Naive thymus-derived CD8-positive, alpha-beta T cell (primary cell): ENCODE measurements at regions not wholly inside any gene's neighbourhood (a gene's known extent, or its start where the extent isn't known, plus 50 kb on each side); places are given as distances from the start of the nearest gene placed in this dataset.

ENCODE experiments used
- ATAC-seq, 2 donors: fragments of 150-1000 bp; cut with Tn5 transposase in 1 of 2; sonication (Bioruptor Pico), chemical (Tn5 transposase) in 1 of 2; 1 replicate in 1 of 2; 2 replicates in 1 of 2; pipeline ENCODE4 v1.10.0; 2021; ENCODE audit warnings: mild to moderate bottlenecking in 2 of 2, moderate library complexity in 2 of 2
- POLR2A ChIA-PET: fragments of 350-600 bp; sonication (Branson Sonifier 250); formaldehyde crosslinking; loops from one replicate; lab custom pipeline; 2021; ENCODE audit warnings: antibody characterized with exemption; lab: Charles Lee
- DNase-seq, 10 donors: peaks; one replicate each; pipeline versions ENCODE4 v3.0.0 to v3.0.0-alpha.2; 2020 to 2022
- H3K27ac Mint-ChIP-seq, 10 donors: one replicate each; pipeline ENCODE4 v1.8.0; 2020 to 2022; ENCODE audit warnings: mild to moderate bottlenecking in 10 of 10, mixed read lengths in 10 of 10, moderate library complexity in 4 of 10, inconsistent platforms in 1 of 10
- H3K27me3 Mint-ChIP-seq, 5 donors: one replicate each; pipeline ENCODE4 v1.8.0; 2021 to 2022; ENCODE audit warnings: mixed read lengths in 5 of 5
- H3K36me3 Mint-ChIP-seq, 3 donors: one replicate each; pipeline ENCODE4 v1.8.0; 2020 to 2022; ENCODE audit warnings: mixed read lengths in 3 of 3, mild to moderate bottlenecking in 2 of 3, inconsistent platforms in 1 of 3
- H3K4me1 Mint-ChIP-seq, 4 donors: one replicate each; pipeline ENCODE4 v1.8.0; 2021 to 2022; ENCODE audit warnings: mixed read lengths in 4 of 4
- H3K4me3 Mint-ChIP-seq, 10 donors: one replicate each; pipeline ENCODE4 v1.8.0; 2020 to 2022; ENCODE audit warnings: mild to moderate bottlenecking in 10 of 10, mixed read lengths in 10 of 10, moderate library complexity in 6 of 10, inconsistent platforms in 1 of 10
- H3K9me3 Mint-ChIP-seq, 9 donors: one replicate each; pipeline ENCODE4 v1.8.0; 2020 to 2022; ENCODE audit warnings: mixed read lengths in 9 of 9, mild to moderate bottlenecking in 3 of 9, inconsistent platforms in 1 of 9, moderate library complexity in 1 of 9

DNA sequence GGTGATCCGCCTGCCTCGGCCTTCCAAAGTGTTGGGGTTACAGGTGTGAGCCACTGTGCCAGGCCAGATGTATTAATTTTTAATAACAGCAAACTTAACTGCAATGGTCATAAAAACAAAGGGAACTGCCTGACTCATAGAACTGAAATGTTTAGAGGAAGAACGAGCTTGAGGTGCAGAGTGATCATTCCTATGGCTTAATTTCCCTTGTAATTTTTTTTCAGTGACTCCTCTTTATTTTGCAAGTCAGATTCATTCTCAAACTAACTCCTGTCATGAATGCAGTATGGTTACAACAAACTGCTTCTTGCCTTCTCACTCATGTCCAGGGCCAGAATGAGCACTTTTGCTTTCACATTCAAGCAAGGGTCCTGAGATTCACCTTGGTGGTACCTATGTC is 231.3 kb downstream of the HAPSTR1 start:
- ATAC-seq (no peak), DNase-seq (no peak)
- Mint-ChIP-seq H3K4me1 (no peaks in the 10 kb centered on the region), H3K4me3 (no peak overlapping the region), H3K36me3 (peaks cover 0 to 19% (median 0%) of the 10 kb centered on the region in 3 donors), H3K27me3 (peaks cover 5 to 29% (median 7%) of the 10 kb centered on the region in 5 donors), H3K9me3 (peaks cover 0 to 48% (median 16%) of the 10 kb centered on the region in 9 donors), H3K27ac (no peak overlapping the region)
- POLR2A ChIA-PET: no interaction called here

DNA sequence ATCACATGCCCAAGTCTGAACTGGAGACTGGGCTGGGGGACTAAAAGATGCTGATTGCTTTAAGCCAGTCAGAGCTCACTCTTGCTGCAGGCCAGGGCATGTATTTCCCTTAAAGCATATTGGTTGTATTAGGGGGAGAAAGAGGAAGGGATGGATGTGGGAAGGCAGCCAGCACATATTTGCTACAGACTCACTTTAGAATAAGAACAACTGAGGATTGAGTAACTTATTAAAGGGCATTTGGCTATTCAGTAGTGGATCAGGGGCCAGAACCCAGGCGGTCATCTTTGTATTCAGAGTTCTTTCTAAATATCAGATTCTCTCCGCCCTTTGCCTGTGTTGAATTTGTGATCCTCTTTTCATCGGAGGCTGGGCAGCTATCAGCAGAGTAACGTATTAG is 231.7 kb downstream of the HAPSTR1 start:
- Mint-ChIP-seq H3K27ac (no peak overlapping the region), H3K4me3 (no peak overlapping the region), H3K36me3 (peaks cover 0 to 18% (median 0%) of the 10 kb centered on the region in 3 donors), H3K4me1 (no peaks in the 10 kb centered on the region), H3K9me3 (peaks cover 0 to 48% (median 16%) of the 10 kb centered on the region in 9 donors), H3K27me3 (peaks cover 5 to 29% (median 8%) of the 10 kb centered on the region in 5 donors)
- POLR2A ChIA-PET: no interaction called here
- ATAC-seq: no peak
- no peak for DNase-seq

DNA sequence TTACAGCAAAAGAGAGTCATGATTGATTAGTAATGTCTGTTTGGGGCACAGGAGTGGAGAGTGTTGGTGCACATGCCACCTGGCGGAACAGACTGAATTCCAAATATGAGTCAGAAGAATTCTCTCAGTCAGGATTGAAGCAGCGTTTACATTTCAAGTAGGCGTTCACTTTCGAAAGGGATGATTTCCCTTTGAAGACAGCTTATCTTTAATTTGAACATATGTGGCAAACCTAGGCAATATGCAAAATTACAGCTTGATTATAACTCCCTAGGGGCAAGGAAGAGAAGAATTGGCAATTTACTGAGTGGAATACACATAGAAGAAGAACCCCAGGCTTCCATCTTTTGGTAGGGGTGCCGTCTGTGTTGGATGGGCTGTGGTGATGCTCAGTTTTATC is 235.8 kb downstream of the HAPSTR1 start:
- POLR2A ChIA-PET: no interaction called here
- Mint-ChIP-seq H3K27ac (no peak overlapping the region), H3K4me1 (no peaks in the 10 kb centered on the region), H3K9me3 (peaks cover 0 to 19% (median 3%) of the 10 kb centered on the region in 9 donors), H3K27me3 (peaks cover 2 to 25% (median 7%) of the 10 kb centered on the region in 5 donors), H3K4me3 (no peak overlapping the region), H3K36me3 (peaks cover 0 to 5% (median 0%) of the 10 kb centered on the region in 3 donors)
- DNase-seq: no peak
- ATAC-seq: no peak

DNA sequence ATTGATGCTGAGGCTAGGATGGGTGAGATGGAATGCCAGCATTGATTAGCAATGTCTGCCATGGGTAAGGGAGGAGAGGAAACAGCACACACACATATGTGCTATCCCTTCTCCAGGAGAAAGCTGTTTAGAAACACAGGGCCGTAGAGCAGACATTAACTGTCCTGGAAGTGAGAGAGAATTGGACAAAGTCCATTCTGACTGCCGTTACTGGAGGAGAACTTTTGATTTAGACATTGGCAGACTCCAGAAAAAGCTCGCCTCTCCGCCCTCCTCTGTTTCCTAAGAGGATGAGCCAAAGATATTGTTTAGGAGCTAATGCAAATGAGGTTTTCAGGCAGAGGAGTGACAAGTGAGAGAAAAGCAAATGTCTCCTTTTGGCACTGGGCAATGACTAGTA is 237.0 kb downstream of the HAPSTR1 start:
- POLR2A ChIA-PET: interaction anchor here (0.7 kb wide), 1 partner anchor 122 kb away, joined by 3 read pairs; no protein-coding TSS in a partner anchor
- peaks cover 0 to 5% (median 0%) of the 10 kb centered on the region in 3 donors for H3K36me3 Mint-ChIP-seq
- no peaks in the 10 kb centered on the region for H3K4me1 Mint-ChIP-seq
- H3K9me3 Mint-ChIP-seq: peaks cover 0 to 19% (median 3%) of the 10 kb centered on the region in 9 donors
- DNase-seq: no peak
- H3K4me3 Mint-ChIP-seq: no peak overlapping the region
- ATAC-seq: no peak
- H3K27ac Mint-ChIP-seq: no peak overlapping the region
- peaks cover 2 to 24% (median 9%) of the 10 kb centered on the region in 5 donors for H3K27me3 Mint-ChIP-seq

DNA sequence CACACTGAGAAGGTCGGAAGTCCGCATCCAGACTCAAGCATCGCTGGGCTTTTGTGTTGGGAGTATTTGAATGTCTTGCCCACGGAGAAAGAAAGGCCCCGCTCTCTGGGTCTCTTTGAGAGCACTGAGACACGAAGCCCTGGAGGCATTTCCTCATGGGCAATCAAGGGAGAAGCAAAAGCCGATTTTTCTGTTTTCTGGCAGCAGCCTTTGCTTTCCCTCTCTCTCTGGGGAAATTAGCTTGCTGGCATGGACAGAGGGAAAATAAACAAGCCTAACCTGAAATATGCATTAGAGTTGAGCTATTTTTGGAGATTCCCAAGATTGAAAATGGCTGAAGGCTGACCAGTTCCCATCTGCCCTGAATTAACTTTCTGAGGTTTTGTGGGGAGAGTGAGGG is 238.7 kb downstream of the HAPSTR1 start:
- H3K27me3 Mint-ChIP-seq: peaks cover 4 to 23% (median 7%) of the 10 kb centered on the region in 5 donors
- H3K27ac Mint-ChIP-seq: peak overlapping the region in 1 of 10 donors; percentile 29
- H3K4me3 Mint-ChIP-seq: no peak overlapping the region
- H3K9me3 Mint-ChIP-seq: peaks cover 0 to 19% (median 3%) of the 10 kb centered on the region in 9 donors
- H3K36me3 Mint-ChIP-seq: peaks cover 0 to 5% (median 0%) of the 10 kb centered on the region in 3 donors
- DNase-seq: no peak
- POLR2A ChIA-PET: no interaction called here
- H3K4me1 Mint-ChIP-seq: no peaks in the 10 kb centered on the region
- no peak for ATAC-seq

DNA sequence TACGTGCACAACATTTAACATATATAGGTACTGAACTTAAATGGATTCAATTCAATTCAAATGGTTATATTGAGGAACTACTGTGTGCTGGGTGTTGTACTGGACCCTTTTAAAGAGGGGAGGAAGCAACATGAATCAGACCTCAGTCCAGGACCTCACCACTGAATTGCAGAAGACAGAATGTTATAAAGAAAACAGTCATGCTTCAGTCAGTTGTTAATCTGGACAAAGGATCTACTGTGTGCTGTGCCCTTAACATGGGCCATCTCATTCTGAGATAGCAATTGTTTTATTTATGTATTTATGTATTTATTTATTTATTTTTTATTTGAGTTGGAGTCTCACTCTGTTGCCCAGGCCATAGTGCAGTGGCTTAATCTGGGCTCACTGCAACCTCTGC is 240.1 kb downstream of the HAPSTR1 start:
- H3K9me3 Mint-ChIP-seq: peaks cover 0 to 7% (median 3%) of the 10 kb centered on the region in 9 donors
- H3K27ac Mint-ChIP-seq: no peak overlapping the region
- peaks cover 2 to 22% (median 12%) of the 10 kb centered on the region in 5 donors for H3K27me3 Mint-ChIP-seq
- no peak overlapping the region for H3K4me3 Mint-ChIP-seq
- POLR2A ChIA-PET: no interaction called here
- H3K36me3 Mint-ChIP-seq: no peaks in the 10 kb centered on the region
- H3K4me1 Mint-ChIP-seq: no peaks in the 10 kb centered on the region
- no peak for DNase-seq
- no peak for ATAC-seq

DNA sequence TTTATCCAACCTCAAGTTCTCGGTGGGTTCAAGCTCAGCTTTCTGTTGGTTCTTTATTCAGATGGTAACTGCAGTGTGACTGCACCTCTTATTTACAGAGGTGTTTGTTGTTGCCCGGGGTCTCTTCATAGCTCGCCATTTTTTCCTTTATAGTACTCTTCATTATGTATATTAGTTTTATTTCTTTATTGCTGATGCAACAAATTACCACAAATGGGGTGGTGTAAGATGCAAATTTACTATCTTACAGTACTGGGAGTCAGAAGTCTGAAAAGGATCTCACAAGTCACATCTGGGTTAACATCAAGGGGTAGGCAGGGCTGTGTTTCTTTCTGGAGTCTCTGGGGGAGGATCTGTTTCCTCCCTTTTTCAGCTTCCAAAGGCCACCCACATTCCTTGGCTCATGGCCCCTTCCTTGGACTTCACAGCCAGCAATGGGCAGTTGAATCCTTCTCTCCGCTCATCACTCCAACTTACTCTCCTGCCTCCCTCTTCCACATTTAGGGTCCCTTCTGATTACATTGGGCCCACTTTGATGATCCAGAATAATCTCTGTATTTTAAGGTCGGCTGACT is 241.2 kb downstream of the HAPSTR1 start:
- DNase-seq (no peak), ATAC-seq (no peak)
- Mint-ChIP-seq H3K4me3 (no peak overlapping the region), H3K27me3 (peaks cover 2 to 22% (median 12%) of the 10 kb centered on the region in 5 donors), H3K4me1 (no peaks in the 10 kb centered on the region), H3K27ac (no peak overlapping the region), H3K9me3 (peaks cover 0 to 3% (median 0%) of the 10 kb centered on the region in 9 donors), H3K36me3 (no peaks in the 10 kb centered on the region)
- POLR2A ChIA-PET: no interaction called here

DNA sequence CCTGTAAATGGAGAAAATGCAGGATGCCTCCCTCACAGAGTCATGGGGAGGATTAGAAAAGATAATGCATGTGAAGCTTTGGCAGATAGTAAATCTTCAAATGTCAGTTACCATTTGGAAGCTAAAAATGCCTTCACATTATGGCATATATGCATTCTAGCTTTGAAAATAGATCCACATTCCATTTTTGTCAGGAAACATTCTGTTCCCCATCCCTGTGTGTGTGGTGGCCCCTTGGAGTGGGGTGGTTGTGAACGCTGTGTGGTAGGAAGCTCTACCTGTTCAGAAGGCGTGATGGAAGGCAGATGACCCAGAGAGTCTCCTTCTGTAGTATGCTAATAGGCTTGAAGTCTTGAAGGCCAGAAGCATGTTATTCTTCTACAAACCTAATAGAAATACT is 242.0 kb downstream of the HAPSTR1 start:
- no peaks in the 10 kb centered on the region for H3K4me1 Mint-ChIP-seq
- no peak for ATAC-seq
- POLR2A ChIA-PET: no interaction called here

DNA sequence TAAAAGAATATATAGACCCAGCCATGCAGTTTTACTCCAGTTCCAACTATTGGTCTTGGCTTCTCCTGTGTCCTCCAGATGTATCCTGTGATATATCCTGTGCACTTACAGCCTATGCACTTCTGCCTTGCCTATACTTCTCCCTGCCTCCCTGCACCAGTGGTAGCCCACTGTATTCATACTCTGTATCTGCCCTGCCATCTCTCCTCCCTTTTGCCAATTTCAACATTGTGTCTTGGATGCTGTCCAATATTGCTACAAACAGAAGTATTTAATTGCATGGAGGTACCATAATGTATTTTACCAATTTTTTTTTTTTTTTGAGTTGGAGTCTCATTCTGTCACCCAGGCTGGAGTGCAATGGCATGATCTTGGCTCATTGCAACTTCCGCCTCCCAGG is 242.7 kb downstream of the HAPSTR1 start:
- DNase-seq (no peak), ATAC-seq (no peak)
- H3K9me3 Mint-ChIP-seq: peaks cover 0 to 3% (median 0%) of the 10 kb centered on the region in 9 donors
- peak overlapping the region in 1 of 10 donors; percentile 9 for H3K27ac Mint-ChIP-seq
- H3K27me3 Mint-ChIP-seq: peaks cover 5 to 22% (median 11%) of the 10 kb centered on the region in 5 donors
- H3K36me3 Mint-ChIP-seq: no peaks in the 10 kb centered on the region
- H3K4me1 Mint-ChIP-seq: no peaks in the 10 kb centered on the region
- no peak overlapping the region for H3K4me3 Mint-ChIP-seq
- POLR2A ChIA-PET: no interaction called here

More for the DNA sequence above, 242.0 kb downstream of the HAPSTR1 start:
- H3K27me3 Mint-ChIP-seq: peaks cover 4 to 22% (median 11%) of the 10 kb centered on the region in 5 donors
- no peak overlapping the region for H3K4me3 Mint-ChIP-seq
- no peak overlapping the region for H3K27ac Mint-ChIP-seq
- DNase-seq: no peak
- H3K36me3 Mint-ChIP-seq: no peaks in the 10 kb centered on the region
- peaks cover 0 to 3% (median 0%) of the 10 kb centered on the region in 9 donors for H3K9me3 Mint-ChIP-seq

DNA sequence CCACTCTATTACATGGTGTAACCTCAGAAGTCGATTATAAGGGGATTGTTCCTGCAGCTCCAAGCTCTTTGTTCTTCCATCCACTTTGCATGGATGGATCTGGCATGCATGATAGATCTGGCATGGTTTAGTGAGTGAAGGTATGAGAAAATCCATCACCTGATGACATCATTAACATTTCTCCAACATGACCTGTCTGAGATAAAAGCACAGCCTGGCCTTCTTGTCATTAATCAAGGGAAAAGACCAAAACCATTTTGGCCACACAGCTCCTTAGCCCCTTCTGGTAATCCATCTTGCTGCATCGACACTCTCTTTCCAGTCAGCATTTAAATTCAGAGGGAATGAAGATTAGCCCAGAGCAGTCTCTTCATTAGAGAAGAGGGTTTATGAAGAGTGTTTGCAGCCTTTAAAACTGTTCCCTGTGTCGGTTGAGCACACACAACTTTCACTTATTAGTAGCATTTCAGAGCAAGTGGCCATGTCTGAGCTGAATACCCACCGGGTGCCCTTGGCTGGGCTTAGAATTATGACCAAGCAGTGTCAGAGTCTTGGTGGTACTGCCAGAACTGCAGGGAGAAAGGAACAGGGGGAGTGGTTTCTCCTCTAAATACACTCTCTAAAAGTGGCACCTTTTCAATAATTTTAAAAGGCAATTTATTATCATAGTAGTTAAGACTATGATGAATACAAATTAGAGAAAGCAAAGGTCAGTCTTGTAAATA is 246.0 kb downstream of the HAPSTR1 start:
- POLR2A ChIA-PET: no interaction called here
- DNase-seq (no peak), ATAC-seq (no peak)
- Mint-ChIP-seq H3K4me1 (no peaks in the 10 kb centered on the region), H3K4me3 (no peak overlapping the region), H3K27me3 (peaks cover 6 to 19% (median 9%) of the 10 kb centered on the region in 5 donors), H3K9me3 (peaks cover 0 to 3% (median 0%) of the 10 kb centered on the region in 9 donors), H3K36me3 (no peaks in the 10 kb centered on the region), H3K27ac (no peak overlapping the region)

DNA sequence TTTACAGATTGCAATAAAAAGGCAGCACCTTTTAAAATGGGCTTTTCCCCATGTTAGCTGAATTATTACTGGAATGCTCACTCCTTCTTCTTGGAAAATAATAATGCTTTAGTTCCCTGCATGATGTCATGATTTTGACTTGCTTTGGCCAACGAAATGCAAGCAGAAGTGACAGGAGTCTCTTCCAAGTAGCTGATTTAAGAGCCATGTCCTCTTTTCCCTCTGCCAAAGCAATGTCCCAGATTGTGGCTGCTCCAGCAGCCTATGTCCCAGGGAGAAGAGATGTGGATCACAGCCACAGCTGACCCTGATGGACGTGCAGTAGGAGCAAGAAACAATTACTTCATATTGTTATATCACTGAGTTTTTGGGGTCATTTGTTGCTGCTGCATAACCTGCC is 246.6 kb downstream of the HAPSTR1 start:
- no peak overlapping the region for H3K27ac Mint-ChIP-seq
- DNase-seq (no peak), ATAC-seq (no peak)
- H3K9me3 Mint-ChIP-seq: peaks cover 0 to 3% (median 0%) of the 10 kb centered on the region in 9 donors
- H3K4me3 Mint-ChIP-seq: no peak overlapping the region
- H3K27me3 Mint-ChIP-seq: peaks cover 6 to 13% (median 9%) of the 10 kb centered on the region in 5 donors
- no peaks in the 10 kb centered on the region for H3K36me3 Mint-ChIP-seq
- POLR2A ChIA-PET: no interaction called here
- no peaks in the 10 kb centered on the region for H3K4me1 Mint-ChIP-seq

DNA sequence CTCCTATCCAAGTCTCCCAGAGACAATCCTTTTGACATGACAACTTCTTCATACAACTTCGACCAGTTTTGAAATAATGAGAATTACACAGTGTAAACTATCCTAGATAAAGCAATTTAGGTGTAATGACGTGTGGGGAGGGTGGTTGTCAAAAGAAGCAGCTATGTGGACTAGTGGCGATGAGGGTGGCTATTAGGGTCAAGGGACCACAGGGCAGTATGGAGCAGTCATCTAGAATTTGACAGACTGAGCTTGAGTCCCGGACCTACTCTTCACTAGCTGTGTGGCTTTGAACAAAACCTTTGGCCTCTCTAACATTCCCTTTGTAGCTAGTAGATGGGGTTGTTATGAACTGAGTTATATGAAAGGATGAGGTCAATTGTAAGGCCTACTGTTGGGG is 247.1 kb downstream of the HAPSTR1 start:
- Mint-ChIP-seq H3K27ac (no peak overlapping the region), H3K27me3 (peaks cover 6 to 11% (median 8%) of the 10 kb centered on the region in 5 donors)

DNA sequence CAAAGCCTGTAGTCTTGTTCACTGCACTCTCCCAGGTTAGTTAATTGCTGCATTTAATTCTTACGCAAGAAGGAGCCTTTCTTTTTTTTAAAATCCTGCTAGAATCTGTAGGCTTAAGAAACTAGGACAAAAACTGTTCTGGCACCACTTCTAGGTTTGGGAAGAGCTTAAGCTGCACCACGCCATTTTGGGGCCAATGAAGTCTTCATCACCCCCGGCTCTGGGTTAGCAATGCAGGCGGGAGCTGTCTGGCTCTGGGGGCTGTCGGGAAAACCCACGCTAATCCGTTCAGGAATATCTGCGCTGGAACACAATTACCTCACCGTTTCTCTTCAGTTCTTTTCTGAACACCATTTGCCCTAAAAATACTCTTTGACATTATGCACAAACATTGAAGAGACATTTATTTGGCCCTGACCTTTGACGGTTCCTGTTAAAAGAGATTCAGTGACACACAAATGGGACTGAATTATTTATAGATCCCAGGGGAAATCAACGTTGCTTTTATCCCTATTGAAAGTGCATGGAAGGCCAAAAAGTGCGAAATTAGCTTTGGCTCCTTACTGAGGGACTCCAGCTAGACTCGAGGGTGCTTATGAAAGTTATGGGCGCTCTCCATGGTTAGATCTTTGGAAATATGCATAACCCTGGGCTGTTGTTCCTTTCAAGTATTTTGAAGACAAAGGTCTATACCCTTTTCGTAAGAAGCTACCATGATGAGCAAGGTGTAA is 249.2 kb downstream of the HAPSTR1 start:
- POLR2A ChIA-PET: no interaction called here
- no peak for ATAC-seq
- H3K9me3 Mint-ChIP-seq: peaks cover 0 to 3% (median 0%) of the 10 kb centered on the region in 9 donors
- no peaks in the 10 kb centered on the region for H3K4me1 Mint-ChIP-seq
- peaks cover 4 to 9% (median 5%) of the 10 kb centered on the region in 5 donors for H3K27me3 Mint-ChIP-seq
- no peak overlapping the region for H3K27ac Mint-ChIP-seq
- H3K4me3 Mint-ChIP-seq: no peak overlapping the region
- DNase-seq: no peak
- H3K36me3 Mint-ChIP-seq: no peaks in the 10 kb centered on the region

More for the DNA sequence above, 247.1 kb downstream of the HAPSTR1 start:
- Mint-ChIP-seq H3K4me1 (no peaks in the 10 kb centered on the region), H3K36me3 (no peaks in the 10 kb centered on the region), H3K4me3 (no peak overlapping the region), H3K9me3 (peaks cover 0 to 3% (median 0%) of the 10 kb centered on the region in 9 donors)
- ATAC-seq (no peak), DNase-seq (no peak)
- POLR2A ChIA-PET: no interaction called here
